Esophagus muscularis mucosa (tissue), 4 donors: ENCODE measurements at regions not wholly inside any gene's neighbourhood (a gene's known extent, or its start where the extent isn't known, plus 50 kb on each side); places are given as distances from the start of the nearest gene placed in this dataset.

ENCODE experiments used
- DNase-seq: peaks from one replicate; pipeline ENCODE4 v3.0.0-alpha.2; 2017; ENCODE audit errors: extremely low spot score
- H3K27ac ChIP-seq, 4 donors: fragments of 200-600 bp; sonication (generic); replicated peaks in 1 of 4; 1 replicate in 3 of 4; 2 replicates in 1 of 4; pipeline ENCODE4 v1.5.1; 2016 to 2019; ENCODE audit warnings: mild to moderate bottlenecking in 1 of 4
- H3K27me3 ChIP-seq, 4 donors: fragments of 200-600 bp; sonication (generic); one replicate each; pipeline versions ENCODE4 v1.5.1 to v1.6.0; 2016 to 2019
- H3K36me3 ChIP-seq, 4 donors: fragments of 200-600 bp; sonication (generic); one replicate each; pipeline ENCODE4 v1.5.1; 2016 to 2019
- H3K4me1 ChIP-seq, 4 donors: fragments of 200-600 bp; sonication (generic); one replicate each; pipeline ENCODE4 v1.5.1; 2016 to 2019
- H3K4me3 ChIP-seq, 4 donors: fragments of 200-600 bp; sonication (generic); 1 replicate in 2 of 4; 2 replicates in 2 of 4; pipeline ENCODE4 v1.5.1; 2016 to 2019; ENCODE audit warnings: mild to moderate bottlenecking in 4 of 4, moderate library complexity in 1 of 4
- H3K9me3 ChIP-seq, 4 donors: fragments of 200-600 bp; sonication (generic); 1 replicate in 3 of 4; 2 replicates in 1 of 4; pipeline ENCODE4 v1.5.1; 2016 to 2019
- CTCF ChIP-seq, 3 experiments: fragments of 200-600 bp in 2 of 3; fragments of 450-650 bp in 1 of 3; sonication (generic) in 2 of 3; IDR thresholded peaks; one replicate each; pipeline ENCODE4 v1.5.1; 2017 to 2019; ENCODE audit warnings: antibody characterized with exemption in 3 of 3, mild to moderate bottlenecking in 2 of 3, moderate library complexity in 1 of 3
- EP300 ChIP-seq: sonication (generic); formaldehyde crosslinking; IDR thresholded peaks from one replicate; pipeline ENCODE4 v1.6.1; 2017; ENCODE audit warnings: antibody characterized with exemption
- POLR2A ChIP-seq: fragments of 450-650 bp; IDR thresholded peaks from one replicate; pipeline ENCODE4 v1.6.1; 2017; ENCODE audit warnings: antibody characterized with exemption, moderate library complexity, mild to moderate bottlenecking, low read depth
- POLR2AphosphoS5 ChIP-seq, 2 donors: sonication (generic); formaldehyde crosslinking; IDR thresholded peaks; one replicate each; pipeline ENCODE4 v1.6.1; 2017; ENCODE audit warnings: antibody characterized with exemption in 2 of 2
- WGBS: methylation state at CpG from one replicate; pipeline ENCODE4 v1.1.5; 2018; 5-methylcytosine and 5-hydroxymethylcytosine counted together
- intact Hi-C: fragments of 100-400 bp; cut with DNase I; formaldehyde crosslinking; loops from one replicate; pipeline ENCODE4 v1.15.1; 2023
- small RNA-seq, 3 donors: library from RNA; depleted of rRNA; stranded (forward); fragments of <200 nt; gene quantifications; one replicate each; pipeline ENCODE3, GENCODE V24; 2016

DNA sequence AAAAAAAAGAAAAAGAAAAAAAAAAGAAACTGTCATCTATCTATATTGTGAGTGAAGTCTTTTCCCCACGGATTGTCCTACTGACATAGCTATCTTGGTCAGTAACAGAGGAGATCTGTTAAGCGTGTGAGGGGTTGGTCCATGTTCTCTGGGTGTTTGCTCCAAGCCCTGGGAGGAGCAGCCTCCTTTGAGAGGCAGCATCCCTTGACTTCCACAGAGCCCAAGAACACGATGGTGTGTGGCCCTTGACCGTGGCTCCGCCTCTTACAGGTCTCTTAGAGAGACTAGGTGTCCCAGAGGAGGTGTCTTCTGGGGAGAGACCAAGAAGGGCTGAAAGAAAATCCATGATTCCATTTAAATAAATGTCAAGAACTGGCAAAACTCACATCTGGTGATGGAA is 60.1 kb upstream of the GTSF1L start:
- 65% methylated on average over 5 of the region's 5 CpGs for WGBS
- no peak overlapping the region for H3K27ac ChIP-seq
- no peak for TF ChIP-seq CTCF (IDR thresholded peaks at IDR 0.05)
- no peak for TF ChIP-seq POLR2A
- TF ChIP-seq EP300 = no peak
- TF ChIP-seq POLR2AphosphoS5 (IDR thresholded peaks at IDR 0.05) = no peak
- no peak for DNase-seq
- H3K9me3 ChIP-seq = peaks cover 0 to 2% (median 0%) of the 10 kb centered on the region in 4 donors
- H3K4me1 ChIP-seq = no peaks in the 10 kb centered on the region
- H3K4me3 ChIP-seq = no peak overlapping the region
- H3K36me3 ChIP-seq = no peaks in the 10 kb centered on the region
- intact Hi-C loops = no loop called here
- H3K27me3 ChIP-seq = no peaks in the 10 kb centered on the region

GRCh38 chr20:43781215-43781614 is 54.4 kb upstream of the GTSF1L start:
- Histone ChIP-seq H3K36me3 (no peaks in the 10 kb centered on the region), H3K4me1 (no peaks in the 10 kb centered on the region), H3K27ac (no peak overlapping the region), H3K9me3 (peaks cover 0 to 25% (median 12%) of the 10 kb centered on the region in 4 donors), H3K27me3 (no peaks in the 10 kb centered on the region), H3K4me3 (no peak overlapping the region)
- no peak for DNase-seq
- no peak for TF ChIP-seq EP300
- TF ChIP-seq POLR2AphosphoS5 (IDR thresholded peaks at IDR 0.05) = no peak
- no peak for TF ChIP-seq POLR2A
- no peak for TF ChIP-seq CTCF (IDR thresholded peaks at IDR 0.05)
- WGBS = 73% methylated on average over 3 of the region's 3 CpGs
- intact Hi-C loops = no loop called here

GRCh38 chr20:43778375-43778774 is 51.6 kb upstream of the GTSF1L start:
- no peak for TF ChIP-seq POLR2AphosphoS5 (IDR thresholded peaks at IDR 0.05)
- TF ChIP-seq EP300 = no peak
- TF ChIP-seq CTCF (IDR thresholded peaks at IDR 0.05) = no peak
- TF ChIP-seq POLR2A = no peak
- Histone ChIP-seq H3K4me1 (no peaks in the 10 kb centered on the region), H3K4me3 (no peak overlapping the region), H3K27ac (no peak overlapping the region), H3K27me3 (no peaks in the 10 kb centered on the region), H3K36me3 (no peaks in the 10 kb centered on the region), H3K9me3 (peaks cover 0 to 25% (median 12%) of the 10 kb centered on the region in 4 donors)
- intact Hi-C loops = no loop called here
- 86% methylated on average over 2 of the region's 2 CpGs for WGBS
- DNase-seq = no peak

DNA sequence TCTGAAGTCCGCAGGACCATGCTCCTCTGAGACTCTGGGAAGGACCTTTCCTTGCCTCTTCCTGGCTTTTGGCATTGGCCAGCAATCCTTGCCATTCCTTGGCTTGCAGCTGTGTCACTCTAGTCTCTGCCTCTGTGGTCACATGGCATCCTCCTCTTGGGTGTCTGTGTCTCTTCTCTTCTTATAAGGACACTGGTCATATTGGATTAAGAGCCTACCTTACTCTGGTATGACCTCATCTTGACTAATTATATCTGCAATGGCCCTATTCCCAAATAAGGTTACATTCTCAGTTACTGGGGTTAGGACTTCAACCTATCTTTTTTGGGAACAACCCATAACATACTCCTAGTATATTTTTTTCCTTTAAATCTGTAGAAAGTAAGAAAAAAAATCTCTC is 49.9 kb upstream of the GTSF1L start:
- no peaks in the 10 kb centered on the region for H3K36me3 ChIP-seq
- H3K4me1 ChIP-seq = no peaks in the 10 kb centered on the region
- H3K4me3 ChIP-seq = no peak overlapping the region
- intact Hi-C loops = no loop called here
- no peak overlapping the region for H3K27ac ChIP-seq
- H3K9me3 ChIP-seq = peaks cover 0 to 25% (median 12%) of the 10 kb centered on the region in 4 donors
- 100% methylated on average over 1 of the region's 1 CpG for WGBS
- TF ChIP-seq CTCF (IDR thresholded peaks at IDR 0.05) (no peak), POLR2AphosphoS5 (IDR thresholded peaks at IDR 0.05) (no peak)
- H3K27me3 ChIP-seq = no peaks in the 10 kb centered on the region
- DNase-seq = no peak

Small RNA genes in the stretch of these regions (small RNA-seq; reads per million reads assigned to genes)
- gene RNU6-639P = 0 reads per million in 3 donors
